ENCODE measurements at regions not wholly inside any gene's neighbourhood (a gene's known extent, or its start where the extent isn't known, plus 50 kb on each side); places are given as distances from the start of the nearest gene placed in this dataset.
A peak's percentile ranks its signal among the peaks of the same experiment; 100 is the strongest.

GRCh38 chr5:172569861-172570558 lies 71.1 kb upstream of the NEURL1B start:
- DNase-seq (ENCODE audit: low read depth) = no peak

- DNase-seq (ENCODE audit: low read depth) = no peak
Measured at GRCh38 chr5:172568308-172568910, 72.7 kb upstream of the NEURL1B start.

- DNase-seq (ENCODE audit: low read depth) = no peak
Measured at GRCh38 chr5:172567843-172568242, 73.2 kb upstream of the NEURL1B start.

- no peak for DNase-seq (ENCODE audit: low read depth)
Measured at GRCh38 chr5:172567294-172567693, 73.8 kb upstream of the NEURL1B start.

GRCh38 chr5:172565931-172566665 lies 75.0 kb upstream of the NEURL1B start:
- no peak for DNase-seq (ENCODE audit: low read depth)

GRCh38 chr5:172565455-172565854 lies 75.6 kb upstream of the NEURL1B start:
- no peak for DNase-seq (ENCODE audit: low read depth)

GRCh38 chr5:172564883-172565282 lies 76.2 kb upstream of the NEURL1B start:
- no peak for DNase-seq (ENCODE audit: low read depth)

- no peak for DNase-seq (ENCODE audit: low read depth)
Measured at GRCh38 chr5:172564188-172564587, 76.9 kb upstream of the NEURL1B start.

- DNase-seq (ENCODE audit: low read depth) = no peak
Measured at GRCh38 chr5:172562443-172562842, 78.6 kb upstream of the NEURL1B start.

- no peak for DNase-seq (ENCODE audit: low read depth)
Measured at GRCh38 chr5:172561151-172561550, 79.9 kb upstream of the NEURL1B start.

GRCh38 chr5:172559004-172559932 lies 81.8 kb upstream of the NEURL1B start:
- peak; percentile 79 for DNase-seq (ENCODE audit: low read depth)

- no peak for DNase-seq (ENCODE audit: low read depth)
Measured at GRCh38 chr5:172558076-172558976, 82.7 kb upstream of the NEURL1B start.

- no peak for DNase-seq (ENCODE audit: low read depth)
Measured at GRCh38 chr5:172556971-172557461, 84.0 kb upstream of the NEURL1B start.

- DNase-seq (ENCODE audit: low read depth) = no peak
Measured at GRCh38 chr5:172556262-172556661, 84.8 kb upstream of the NEURL1B start.

- DNase-seq (ENCODE audit: low read depth) = no peak
Measured at GRCh38 chr5:172554562-172554961, 86.5 kb upstream of the NEURL1B start.

GRCh38 chr5:172553903-172554302 lies 87.2 kb upstream of the NEURL1B start:
- DNase-seq (ENCODE audit: low read depth) = no peak

- DNase-seq (ENCODE audit: low read depth) = no peak
Measured at GRCh38 chr5:172553167-172553566, 87.9 kb upstream of the NEURL1B start.

GRCh38 chr5:172550996-172551395 lies 90.1 kb upstream of the NEURL1B start:
- no peak for DNase-seq (ENCODE audit: low read depth)

GRCh38 chr5:172550096-172550765 lies 90.8 kb upstream of the NEURL1B start:
- DNase-seq (ENCODE audit: low read depth) = no peak

GRCh38 chr5:172549696-172550095 lies 91.4 kb upstream of the NEURL1B start:
- DNase-seq (ENCODE audit: low read depth) = no peak

All from non-pigmented ciliary epithelial cell (primary cell).